M059J (cell line): ENCODE measurements at regions not wholly inside any gene's neighbourhood (a gene's known extent, or its start where the extent isn't known, plus 50 kb on each side); places are given as distances from the start of the nearest gene placed in this dataset.
"Not testable (repeated sequence)": the region's sequence is repeated elsewhere in the genome, so short reads cannot be mapped to it uniquely, and the experiment has no call there.

ENCODE experiments used
- DNase-seq: peaks from one replicate; pipeline ENCODE4 v3.0.0-alpha.2; 2012; ENCODE audit warnings: low read depth

DNA sequence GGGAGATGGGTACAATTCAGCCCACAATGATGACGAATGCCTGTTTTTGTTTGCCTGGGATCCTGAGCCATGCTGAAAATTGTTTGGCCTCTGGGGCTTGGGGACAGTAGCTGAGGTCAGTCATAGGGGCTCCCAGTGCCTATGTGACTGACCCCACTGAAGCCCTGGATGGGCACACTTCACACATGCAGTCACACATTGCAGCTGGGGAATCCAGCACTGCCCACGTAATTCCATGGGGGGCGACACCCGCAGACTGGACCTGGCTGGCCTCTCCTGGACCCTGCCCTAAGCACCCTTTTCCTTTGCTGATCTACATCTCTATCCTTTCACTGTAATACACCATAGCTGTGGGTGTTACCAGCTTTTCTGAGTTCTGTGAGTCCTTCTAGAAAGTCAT, 295.2 kb upstream of the HS6ST1 start:
- DNase-seq, result no peak

DNA sequence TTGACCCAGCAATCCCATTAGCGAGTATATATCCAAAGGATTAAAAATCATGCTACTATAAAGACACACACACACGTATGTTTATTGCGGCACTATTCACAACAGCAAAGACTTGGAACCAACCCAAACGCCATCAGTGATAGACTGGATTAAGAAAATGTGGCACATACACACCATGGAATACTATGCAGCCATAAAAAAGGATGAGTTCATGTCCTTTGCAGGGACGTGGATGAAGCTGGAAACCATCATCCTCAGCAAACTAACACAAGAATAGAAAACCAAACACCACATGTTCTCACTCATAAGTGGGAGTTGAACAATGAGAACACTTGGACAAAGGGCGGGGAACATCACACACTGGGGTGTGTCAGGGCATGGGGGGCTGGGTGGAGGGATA, 296.2 kb upstream of the HS6ST1 start:
- DNase-seq, result not testable (repeated sequence)

DNA sequence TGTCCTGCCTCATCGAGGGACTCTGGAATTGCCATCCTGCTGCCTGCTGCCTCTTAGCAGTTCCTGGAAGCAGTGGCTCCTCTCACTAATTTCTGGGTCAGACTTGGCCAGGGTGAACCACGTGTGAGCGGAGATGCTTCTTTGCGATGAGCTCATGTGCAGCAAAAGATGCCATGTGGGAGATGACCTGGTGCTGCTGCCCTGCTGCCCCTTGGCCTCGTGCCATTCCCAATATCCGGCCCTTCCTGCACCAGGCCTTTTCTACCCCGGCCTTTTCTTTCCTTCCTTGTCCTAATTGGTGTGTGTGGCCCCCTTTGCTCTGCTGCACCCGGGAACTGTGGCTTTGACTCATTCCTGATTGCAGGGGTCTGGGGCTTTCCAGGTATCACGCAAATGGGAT, 296.9 kb upstream of the HS6ST1 start:
- DNase-seq, result no peak

- no peak for DNase-seq
Measured at GRCh38 chr2:128617029-128617590, 298.4 kb upstream of the HS6ST1 start.

- DNase-seq, result no peak
Measured at GRCh38 chr2:128617661-128618060, 299.0 kb upstream of the HS6ST1 start.

- DNase-seq, result no peak
Measured at GRCh38 chr2:128618642-128619041, 300.0 kb upstream of the HS6ST1 start.

GRCh38 chr2:128619471-128620325, 301.0 kb upstream of the HS6ST1 start:
- DNase-seq, result no peak

DNA sequence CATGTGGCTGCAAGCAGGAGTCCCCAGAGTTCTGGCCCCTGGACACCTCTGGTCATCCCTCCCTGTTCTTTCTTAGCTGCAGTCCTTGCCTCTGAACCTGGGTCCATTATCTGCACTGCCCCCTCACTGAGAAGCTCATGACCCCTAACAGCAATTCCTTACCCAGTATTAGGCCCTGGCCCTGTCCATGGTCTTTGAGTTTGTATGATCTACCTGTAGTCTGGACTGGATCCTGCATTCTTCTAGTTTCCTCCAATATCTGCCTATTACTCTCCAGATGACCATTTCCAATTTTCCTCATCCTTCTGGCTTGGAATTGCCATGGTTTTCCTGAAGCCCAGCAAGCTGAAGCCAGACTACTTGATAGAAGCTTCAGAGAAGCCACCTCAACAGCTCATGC, 302.4 kb upstream of the HS6ST1 start:
- DNase-seq, result no peak

GRCh38 chr2:128622371-128622770, 303.7 kb upstream of the HS6ST1 start:
- no peak for DNase-seq

DNA sequence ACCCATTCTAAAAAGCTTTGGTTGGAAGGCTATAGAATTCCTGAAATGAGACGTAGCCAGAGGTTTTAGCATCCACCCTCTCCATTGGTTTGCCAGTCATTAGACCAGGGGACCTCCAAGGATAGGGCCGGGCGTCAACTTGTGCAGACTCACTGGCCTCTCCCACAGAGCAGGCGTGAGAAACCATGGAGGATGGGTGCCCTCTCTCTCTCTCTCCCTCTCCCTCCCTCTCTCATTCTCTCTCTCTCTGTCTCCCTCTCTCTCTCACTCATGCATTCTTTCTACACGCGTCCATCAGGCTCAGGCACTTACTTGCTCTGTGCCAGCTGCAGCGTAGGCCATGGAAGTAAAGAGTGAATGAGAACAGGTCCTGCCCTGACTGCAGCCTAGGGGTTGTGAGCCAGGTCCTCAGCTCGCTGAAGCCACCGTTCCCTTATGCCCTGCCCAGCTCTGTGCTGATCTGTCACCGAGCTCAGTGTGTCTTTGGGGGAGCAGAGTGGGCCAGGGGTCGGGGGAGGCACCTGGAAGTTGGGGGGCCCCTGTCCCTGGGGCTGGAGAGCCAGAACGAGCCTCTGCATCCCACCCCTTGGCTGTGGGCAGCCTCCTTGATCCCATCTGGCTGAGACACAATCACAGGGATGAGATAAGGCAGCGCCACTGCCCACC, 304.4 kb upstream of the HS6ST1 start:
- no peak for DNase-seq

GRCh38 chr2:128623776-128624761, 305.4 kb upstream of the HS6ST1 start:
- peak; percentile 66 for DNase-seq

GRCh38 chr2:128624956-128625355, 306.3 kb upstream of the HS6ST1 start:
- DNase-seq, result no peak

GRCh38 chr2:128625421-128625820, 306.8 kb upstream of the HS6ST1 start:
- DNase-seq, result no peak

- no peak for DNase-seq
Measured at GRCh38 chr2:128625963-128626759, 307.5 kb upstream of the HS6ST1 start.

DNA sequence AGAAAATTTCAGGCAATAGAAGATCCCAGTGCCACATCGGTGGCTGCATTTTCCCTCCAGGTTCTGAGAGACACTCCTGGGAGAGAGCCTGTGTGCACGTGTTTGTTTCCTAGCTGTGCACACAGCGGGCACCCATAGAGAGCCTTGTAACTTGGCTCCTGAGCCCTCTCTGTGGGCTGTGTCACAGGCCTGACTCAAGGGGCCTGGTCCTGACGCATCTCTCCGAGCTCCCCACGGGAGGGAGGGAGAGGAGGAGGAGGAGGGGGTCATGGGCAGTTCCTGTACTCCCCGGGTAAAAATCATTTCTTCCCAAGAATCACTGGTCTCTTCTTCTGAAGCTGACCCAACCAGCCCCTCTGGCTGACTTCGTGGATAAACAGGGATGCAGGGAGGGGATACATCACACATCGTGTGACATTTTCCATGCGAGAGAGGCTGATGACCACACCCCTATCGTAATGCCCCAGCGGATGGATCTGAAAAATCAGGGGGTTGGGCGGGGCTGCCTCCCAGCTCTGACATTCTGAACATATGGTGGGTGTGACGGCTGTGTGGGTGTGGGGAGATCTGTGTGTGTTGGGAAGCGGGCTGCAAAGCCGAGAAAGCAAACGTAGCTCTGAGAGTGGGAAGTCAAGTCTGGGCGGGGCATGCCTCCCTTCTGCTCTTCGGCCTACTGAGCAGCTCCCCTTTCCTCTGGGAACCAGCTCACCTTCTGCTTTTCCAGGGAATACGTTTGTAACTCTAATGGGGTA, 308.3 kb upstream of the HS6ST1 start:
- DNase-seq, result no peak

DNA sequence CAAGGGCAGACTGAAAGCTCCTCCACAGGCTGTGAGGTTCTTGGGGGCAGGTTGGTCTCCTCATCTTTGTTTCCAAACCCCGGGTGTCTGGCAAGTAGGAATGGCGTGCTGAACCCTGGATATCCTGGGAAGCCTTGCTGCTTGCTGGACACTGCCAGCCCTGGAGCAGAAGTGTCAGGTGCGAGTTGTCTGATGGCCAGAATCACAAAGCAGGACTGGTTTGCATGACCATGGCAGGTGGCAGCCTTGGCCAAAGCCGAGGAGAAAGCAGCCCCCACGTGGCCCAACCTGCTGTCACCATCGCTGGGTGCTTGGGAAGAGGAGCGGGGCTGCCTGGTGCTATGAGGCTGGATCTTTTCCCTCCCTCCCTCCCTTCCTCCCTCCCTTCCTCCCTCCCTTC, 309.5 kb upstream of the HS6ST1 start:
- no peak for DNase-seq

- no peak for DNase-seq
Measured at GRCh38 chr2:128628996-128629395, 310.3 kb upstream of the HS6ST1 start.

GRCh38 chr2:128630974-128631697, 312.5 kb upstream of the HS6ST1 start:
- DNase-seq, result no peak

DNA sequence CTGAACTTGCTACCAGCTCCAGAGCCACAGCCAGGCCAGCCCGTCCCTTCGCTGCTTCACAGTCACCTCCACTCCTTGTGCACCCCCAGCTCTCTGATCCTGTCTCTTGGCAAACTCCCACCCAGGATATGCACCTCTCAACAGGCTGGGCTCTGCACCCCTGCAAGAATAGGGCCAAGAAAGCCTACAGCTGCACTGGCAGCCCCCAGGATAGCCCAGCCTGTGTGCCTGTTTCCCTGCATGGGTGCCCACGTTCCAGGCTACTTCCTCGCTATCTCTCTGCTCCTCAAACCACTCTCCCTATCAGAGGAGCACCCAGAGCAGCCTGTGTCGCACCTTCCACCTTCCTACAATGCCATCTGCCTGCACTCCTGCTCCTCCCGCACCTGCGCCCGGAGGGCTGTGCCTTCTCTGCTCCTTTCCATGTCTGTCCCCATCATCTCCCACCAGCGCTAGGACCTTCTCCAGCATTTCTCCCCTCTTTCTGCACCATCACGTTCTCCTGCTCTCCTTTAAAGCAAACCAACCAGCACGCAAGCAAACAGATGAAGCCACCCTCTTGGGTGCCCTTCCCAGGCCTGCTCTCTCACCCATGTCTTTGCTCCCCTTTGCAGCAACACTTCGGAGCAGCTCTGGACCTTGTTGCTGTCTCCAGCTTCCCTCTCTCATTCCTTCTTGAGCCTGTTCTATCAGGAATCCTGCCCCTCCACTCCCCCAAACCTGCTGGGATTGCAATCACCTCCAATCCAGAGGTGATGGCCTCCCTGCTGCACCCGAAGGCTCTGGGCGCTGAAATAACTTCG, 313.2 kb upstream of the HS6ST1 start:
- DNase-seq, result no peak
